MG63 (cell line): ENCODE measurements at regions not wholly inside any gene's neighbourhood (a gene's known extent, or its start where the extent isn't known, plus 50 kb on each side); places are given as distances from the start of the nearest gene placed in this dataset.

Experiments used
- DNase-seq: peaks from one replicate; pipeline ENCODE4 v3.0.0-alpha.2; 2020
- H3K27me3 ChIP-seq: fragments of 250-450 bp; sonication (Bioruptor Pico); 2 replicates; pipeline ENCODE4 v1.5.1; 2020; ENCODE audit warnings: mild to moderate bottlenecking, moderate library complexity
- H3K36me3 ChIP-seq: fragments of 250-450 bp; sonication (Bioruptor Pico); 2 replicates; pipeline ENCODE4 v1.5.1; 2020; ENCODE audit warnings: mild to moderate bottlenecking, moderate library complexity
- H3K4me3 ChIP-seq: fragments of 250-450 bp; sonication (Bioruptor Pico); 2 replicates; pipeline ENCODE4 v1.5.1; 2020; ENCODE audit warnings: mild to moderate bottlenecking, moderate library complexity
- H3K9me3 ChIP-seq: fragments of 250-450 bp; sonication (Bioruptor Pico); 2 replicates; pipeline ENCODE4 v1.5.1; 2020; ENCODE audit warnings: mild to moderate bottlenecking, moderate library complexity

GRCh38 chr4:139611391-139611790, 54.2 kb upstream of the MGST2 start:
- Histone ChIP-seq H3K9me3 (no peaks in the 10 kb centered on the region), H3K4me3 (no peak overlapping the region), H3K27me3 (no peaks in the 10 kb centered on the region), H3K36me3 (no peaks in the 10 kb centered on the region)
- no peak for DNase-seq

- Histone ChIP-seq H3K36me3 (no peaks in the 10 kb centered on the region), H3K9me3 (no peaks in the 10 kb centered on the region), H3K27me3 (no peaks in the 10 kb centered on the region), H3K4me3 (no peak overlapping the region)
- peak; percentile 49 for DNase-seq
Measured at GRCh38 chr4:139609647-139610046, 53.6 kb upstream of the SETD7 start.

- Histone ChIP-seq H3K36me3 (no peaks in the 10 kb centered on the region), H3K4me3 (no peak overlapping the region), H3K27me3 (no peaks in the 10 kb centered on the region), H3K9me3 (no peaks in the 10 kb centered on the region)
- DNase-seq, result no peak
Measured at GRCh38 chr4:139607502-139608060, 51.6 kb upstream of the SETD7 start.

- peak; percentile 52 for DNase-seq
- Histone ChIP-seq H3K9me3 (no peaks in the 10 kb centered on the region), H3K36me3 (no peaks in the 10 kb centered on the region), H3K4me3 (no peak overlapping the region), H3K27me3 (no peaks in the 10 kb centered on the region)
Measured at GRCh38 chr4:139606579-139607501, 50.8 kb upstream of the SETD7 start.

GRCh38 chr4:139606103-139606502, 50.1 kb upstream of the SETD7 start:
- no peak overlapping the region for H3K4me3 ChIP-seq
- no peak for DNase-seq
- no peaks in the 10 kb centered on the region for H3K36me3 ChIP-seq
- H3K9me3 ChIP-seq, result no peaks in the 10 kb centered on the region
- H3K27me3 ChIP-seq, result no peaks in the 10 kb centered on the region
